ENCODE measurements at regions not wholly inside any gene's neighbourhood (a gene's known extent, or its start where the extent isn't known, plus 50 kb on each side); places are given as distances from the start of the nearest gene placed in this dataset.

DNA sequence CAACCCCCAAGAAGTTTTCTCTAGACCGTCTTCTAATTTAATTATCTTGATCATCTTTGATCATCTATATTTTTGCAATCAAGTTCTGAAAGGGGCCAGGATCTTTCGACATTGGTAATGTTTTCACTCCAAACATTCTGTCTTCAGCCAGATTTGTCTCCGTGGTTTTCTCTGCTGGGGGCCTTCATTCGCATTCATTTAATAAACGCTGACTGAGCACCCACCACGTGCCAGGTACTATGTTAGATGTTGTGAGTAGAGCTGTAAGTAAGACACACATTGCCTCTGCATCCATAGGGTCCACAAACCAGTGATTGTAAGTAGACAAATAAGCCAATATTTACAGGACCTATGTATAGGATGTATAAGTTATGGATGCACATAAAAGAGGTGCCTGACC, 134.5 kb upstream of the MROH9 start:
- ATAC-seq (no peak), DNase-seq (ENCODE audit: low spot score) (no peak)
- H3F3A ChIP-seq (replicated peaks; ENCODE audit: low read depth): no peaks in the 10 kb centered on the region
- H2AFZ ChIP-seq: no peak overlapping the region
- no peaks in the 10 kb centered on the region; the same call in 1 of the 2 replicates for H3K9me2 ChIP-seq (ENCODE audit: insufficient read depth)
- no peak overlapping the region for H3K4me3 ChIP-seq
- peaks cover 15% of the 10 kb centered on the region for H3K4me1 ChIP-seq (ENCODE audit: insufficient read depth)
- Mint-ChIP-seq H3K27ac (peak overlapping the region; percentile 36; the same call in 1 of the 2 replicates), H3K9me3 (no peaks in the 10 kb centered on the region), H3K36me3 (ENCODE audit: low read depth) (no peaks in the 10 kb centered on the region), H3K27me3 (ENCODE audit: insufficient read depth, low read depth, poor library complexity) (peaks cover 2% of the 10 kb centered on the region), H3K4me1 (peaks cover 16% of the 10 kb centered on the region), H3K4me3 (no peak overlapping the region)
- H3K36me3 ChIP-seq (ENCODE audit: insufficient read depth): no peaks in the 10 kb centered on the region
- H4K20me1 ChIP-seq (replicated peaks; ENCODE audit: insufficient read depth): no peaks in the 10 kb centered on the region
- no peak for TF ChIP-seq NANOG (IDR thresholded peaks at IDR 0.05; ENCODE audit: borderline replicate concordance)
- TF ChIP-seq ZNF331 (CRISPR knock-in tag; IDR thresholded peaks at IDR 0.05; ENCODE audit: low read depth): no peak
- TF ChIP-seq EZH2phosphoT487 (IDR thresholded peaks at IDR 0.05; ENCODE audit: unreplicated experiment): no peak
- no peak for TF ChIP-seq POLR2AphosphoS5 (IDR thresholded peaks at IDR 0.05; ENCODE audit: low read depth)
- TF ChIP-seq, protein P1, sequence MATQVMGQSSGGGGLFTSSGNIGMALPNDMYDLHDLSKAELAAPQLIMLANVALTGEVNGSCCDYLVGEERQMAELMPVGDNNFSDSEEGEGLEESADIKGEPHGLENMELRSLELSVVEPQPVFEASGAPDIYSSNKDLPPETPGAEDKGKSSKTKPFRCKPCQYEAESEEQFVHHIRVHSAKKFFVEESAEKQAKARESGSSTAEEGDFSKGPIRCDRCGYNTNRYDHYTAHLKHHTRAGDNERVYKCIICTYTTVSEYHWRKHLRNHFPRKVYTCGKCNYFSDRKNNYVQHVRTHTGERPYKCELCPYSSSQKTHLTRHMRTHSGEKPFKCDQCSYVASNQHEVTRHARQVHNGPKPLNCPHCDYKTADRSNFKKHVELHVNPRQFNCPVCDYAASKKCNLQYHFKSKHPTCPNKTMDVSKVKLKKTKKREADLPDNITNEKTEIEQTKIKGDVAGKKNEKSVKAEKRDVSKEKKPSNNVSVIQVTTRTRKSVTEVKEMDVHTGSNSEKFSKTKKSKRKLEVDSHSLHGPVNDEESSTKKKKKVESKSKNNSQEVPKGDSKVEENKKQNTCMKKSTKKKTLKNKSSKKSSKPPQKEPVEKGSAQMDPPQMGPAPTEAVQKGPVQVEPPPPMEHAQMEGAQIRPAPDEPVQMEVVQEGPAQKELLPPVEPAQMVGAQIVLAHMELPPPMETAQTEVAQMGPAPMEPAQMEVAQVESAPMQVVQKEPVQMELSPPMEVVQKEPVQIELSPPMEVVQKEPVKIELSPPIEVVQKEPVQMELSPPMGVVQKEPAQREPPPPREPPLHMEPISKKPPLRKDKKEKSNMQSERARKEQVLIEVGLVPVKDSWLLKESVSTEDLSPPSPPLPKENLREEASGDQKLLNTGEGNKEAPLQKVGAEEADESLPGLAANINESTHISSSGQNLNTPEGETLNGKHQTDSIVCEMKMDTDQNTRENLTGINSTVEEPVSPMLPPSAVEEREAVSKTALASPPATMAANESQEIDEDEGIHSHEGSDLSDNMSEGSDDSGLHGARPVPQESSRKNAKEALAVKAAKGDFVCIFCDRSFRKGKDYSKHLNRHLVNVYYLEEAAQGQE (IDR thresholded peaks at IDR 0.05; ENCODE audit: unreplicated experiment): no peak
- TF ChIP-seq STAT1 (IDR thresholded peaks at IDR 0.05; ENCODE audit: unreplicated experiment): no peak
- TF ChIP-seq, protein P2, sequence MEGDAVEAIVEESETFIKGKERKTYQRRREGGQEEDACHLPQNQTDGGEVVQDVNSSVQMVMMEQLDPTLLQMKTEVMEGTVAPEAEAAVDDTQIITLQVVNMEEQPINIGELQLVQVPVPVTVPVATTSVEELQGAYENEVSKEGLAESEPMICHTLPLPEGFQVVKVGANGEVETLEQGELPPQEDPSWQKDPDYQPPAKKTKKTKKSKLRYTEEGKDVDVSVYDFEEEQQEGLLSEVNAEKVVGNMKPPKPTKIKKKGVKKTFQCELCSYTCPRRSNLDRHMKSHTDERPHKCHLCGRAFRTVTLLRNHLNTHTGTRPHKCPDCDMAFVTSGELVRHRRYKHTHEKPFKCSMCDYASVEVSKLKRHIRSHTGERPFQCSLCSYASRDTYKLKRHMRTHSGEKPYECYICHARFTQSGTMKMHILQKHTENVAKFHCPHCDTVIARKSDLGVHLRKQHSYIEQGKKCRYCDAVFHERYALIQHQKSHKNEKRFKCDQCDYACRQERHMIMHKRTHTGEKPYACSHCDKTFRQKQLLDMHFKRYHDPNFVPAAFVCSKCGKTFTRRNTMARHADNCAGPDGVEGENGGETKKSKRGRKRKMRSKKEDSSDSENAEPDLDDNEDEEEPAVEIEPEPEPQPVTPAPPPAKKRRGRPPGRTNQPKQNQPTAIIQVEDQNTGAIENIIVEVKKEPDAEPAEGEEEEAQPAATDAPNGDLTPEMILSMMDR (conservative IDR thresholded peaks at IDR 0.05; ENCODE audit: low read depth in 2 of 2): no peak
- no peak for TF ChIP-seq ZNF114 (CRISPR knock-in tag; IDR thresholded peaks at IDR 0.05)
- TF ChIP-seq, protein P3, sequence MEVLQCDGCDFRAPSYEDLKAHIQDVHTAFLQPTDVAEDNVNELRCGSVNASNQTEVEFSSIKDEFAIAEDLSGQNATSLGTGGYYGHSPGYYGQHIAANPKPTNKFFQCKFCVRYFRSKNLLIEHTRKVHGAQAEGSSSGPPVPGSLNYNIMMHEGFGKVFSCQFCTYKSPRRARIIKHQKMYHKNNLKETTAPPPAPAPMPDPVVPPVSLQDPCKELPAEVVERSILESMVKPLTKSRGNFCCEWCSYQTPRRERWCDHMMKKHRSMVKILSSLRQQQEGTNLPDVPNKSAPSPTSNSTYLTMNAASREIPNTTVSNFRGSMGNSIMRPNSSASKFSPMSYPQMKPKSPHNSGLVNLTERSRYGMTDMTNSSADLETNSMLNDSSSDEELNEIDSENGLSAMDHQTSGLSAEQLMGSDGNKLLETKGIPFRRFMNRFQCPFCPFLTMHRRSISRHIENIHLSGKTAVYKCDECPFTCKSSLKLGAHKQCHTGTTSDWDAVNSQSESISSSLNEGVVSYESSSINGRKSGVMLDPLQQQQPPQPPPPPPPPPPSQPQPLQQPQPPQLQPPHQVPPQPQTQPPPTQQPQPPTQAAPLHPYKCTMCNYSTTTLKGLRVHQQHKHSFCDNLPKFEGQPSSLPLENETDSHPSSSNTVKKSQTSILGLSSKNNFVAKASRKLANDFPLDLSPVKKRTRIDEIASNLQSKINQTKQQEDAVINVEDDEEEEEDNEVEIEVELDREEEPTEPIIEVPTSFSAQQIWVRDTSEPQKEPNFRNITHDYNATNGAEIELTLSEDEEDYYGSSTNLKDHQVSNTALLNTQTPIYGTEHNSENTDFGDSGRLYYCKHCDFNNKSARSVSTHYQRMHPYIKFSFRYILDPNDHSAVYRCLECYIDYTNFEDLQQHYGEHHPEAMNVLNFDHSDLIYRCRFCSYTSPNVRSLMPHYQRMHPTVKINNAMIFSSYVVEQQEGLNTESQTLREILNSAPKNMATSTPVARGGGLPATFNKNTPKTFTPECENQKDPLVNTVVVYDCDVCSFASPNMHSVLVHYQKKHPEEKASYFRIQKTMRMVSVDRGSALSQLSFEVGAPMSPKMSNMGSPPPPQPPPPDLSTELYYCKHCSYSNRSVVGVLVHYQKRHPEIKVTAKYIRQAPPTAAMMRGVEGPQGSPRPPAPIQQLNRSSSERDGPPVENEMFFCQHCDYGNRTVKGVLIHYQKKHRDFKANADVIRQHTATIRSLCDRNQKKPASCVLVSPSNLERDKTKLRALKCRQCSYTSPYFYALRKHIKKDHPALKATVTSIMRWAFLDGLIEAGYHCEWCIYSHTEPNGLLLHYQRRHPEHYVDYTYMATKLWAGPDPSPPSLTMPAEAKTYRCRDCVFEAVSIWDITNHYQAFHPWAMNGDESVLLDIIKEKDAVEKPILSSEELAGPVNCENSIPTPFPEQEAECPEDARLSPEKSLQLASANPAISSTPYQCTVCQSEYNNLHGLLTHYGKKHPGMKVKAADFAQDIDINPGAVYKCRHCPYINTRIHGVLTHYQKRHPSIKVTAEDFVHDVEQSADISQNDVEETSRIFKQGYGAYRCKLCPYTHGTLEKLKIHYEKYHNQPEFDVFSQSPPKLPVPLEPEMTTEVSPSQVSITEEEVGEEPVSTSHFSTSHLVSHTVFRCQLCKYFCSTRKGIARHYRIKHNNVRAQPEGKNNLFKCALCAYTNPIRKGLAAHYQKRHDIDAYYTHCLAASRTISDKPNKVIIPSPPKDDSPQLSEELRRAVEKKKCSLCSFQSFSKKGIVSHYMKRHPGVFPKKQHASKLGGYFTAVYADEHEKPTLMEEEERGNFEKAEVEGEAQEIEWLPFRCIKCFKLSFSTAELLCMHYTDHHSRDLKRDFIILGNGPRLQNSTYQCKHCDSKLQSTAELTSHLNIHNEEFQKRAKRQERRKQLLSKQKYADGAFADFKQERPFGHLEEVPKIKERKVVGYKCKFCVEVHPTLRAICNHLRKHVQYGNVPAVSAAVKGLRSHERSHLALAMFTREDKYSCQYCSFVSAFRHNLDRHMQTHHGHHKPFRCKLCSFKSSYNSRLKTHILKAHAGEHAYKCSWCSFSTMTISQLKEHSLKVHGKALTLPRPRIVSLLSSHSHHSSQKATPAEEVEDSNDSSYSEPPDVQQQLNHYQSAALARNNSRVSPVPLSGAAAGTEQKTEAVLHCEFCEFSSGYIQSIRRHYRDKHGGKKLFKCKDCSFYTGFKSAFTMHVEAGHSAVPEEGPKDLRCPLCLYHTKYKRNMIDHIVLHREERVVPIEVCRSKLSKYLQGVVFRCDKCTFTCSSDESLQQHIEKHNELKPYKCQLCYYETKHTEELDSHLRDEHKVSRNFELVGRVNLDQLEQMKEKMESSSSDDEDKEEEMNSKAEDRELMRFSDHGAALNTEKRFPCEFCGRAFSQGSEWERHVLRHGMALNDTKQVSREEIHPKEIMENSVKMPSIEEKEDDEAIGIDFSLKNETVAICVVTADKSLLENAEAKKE (CRISPR knock-in tag; IDR thresholded peaks at IDR 0.05): no peak
- TF ChIP-seq EZH2 (IDR thresholded peaks at IDR 0.05; ENCODE audit: low read depth, unreplicated experiment): no peak
- H3K4me2 ChIP-seq: no peak overlapping the region; the same call in 1 of the 2 replicates
- H3K27ac ChIP-seq (ENCODE audit: low read depth): no peak overlapping the region
- no peaks in the 10 kb centered on the region for H3K27me3 ChIP-seq (ENCODE audit: insufficient read depth)
- no peaks in the 10 kb centered on the region for H3K79me2 ChIP-seq (replicated peaks; ENCODE audit: insufficient read depth)

Measured in GM23338 (cell line).